ENCODE measurements at regions not wholly inside any gene's neighbourhood (a gene's known extent, or its start where the extent isn't known, plus 50 kb on each side); places are given as distances from the start of the nearest gene placed in this dataset.

DNA sequence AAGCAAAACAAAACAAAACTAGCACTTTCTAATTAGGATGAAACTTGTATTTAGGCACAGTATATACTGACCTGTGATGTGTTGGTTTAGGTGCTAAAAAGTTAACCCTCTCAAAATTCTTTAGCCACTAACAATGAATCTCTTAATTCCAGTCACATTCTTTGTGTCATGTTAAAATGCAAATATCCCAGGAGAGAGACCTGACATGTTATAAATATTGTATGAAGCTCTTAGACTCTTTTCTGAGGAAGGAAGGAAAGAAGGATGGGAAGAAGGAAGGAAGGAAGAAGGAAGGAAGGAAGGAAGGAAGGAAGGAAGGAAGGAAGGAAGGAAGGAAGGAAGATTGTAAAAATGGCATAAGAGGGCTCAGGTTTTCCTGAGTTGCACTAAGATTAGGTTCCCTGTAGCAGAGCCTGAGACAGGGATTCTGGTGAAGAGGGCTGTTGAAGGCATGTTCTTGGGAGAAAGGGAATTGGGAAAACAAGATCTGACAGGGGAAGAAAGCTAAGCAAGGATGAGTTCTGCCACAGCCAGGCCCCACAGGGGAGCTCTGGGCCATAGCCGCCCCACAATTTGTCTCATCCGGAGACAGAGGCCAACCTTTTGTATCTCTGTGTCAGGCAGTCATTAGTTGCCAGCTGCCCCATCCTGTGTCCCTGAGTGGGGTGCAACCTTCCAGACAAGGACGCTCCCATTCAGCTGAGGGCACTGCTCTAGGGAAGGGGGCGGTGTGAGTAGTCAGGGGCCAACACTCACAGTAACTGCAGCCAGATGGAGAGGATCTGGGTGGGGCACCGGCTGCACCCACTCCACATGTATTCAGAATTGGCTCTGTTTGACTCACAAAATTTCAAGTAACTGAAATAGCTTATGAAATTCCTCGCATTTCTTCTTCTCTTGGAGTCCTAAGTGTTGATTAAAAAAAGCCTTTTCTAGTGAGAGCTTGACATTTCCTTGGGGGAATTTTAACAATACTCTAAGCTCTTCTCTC is 189.3 kb upstream of the ARG1 start:
- no peak for DNase-seq (ENCODE audit: low read depth, low spot score)

DNA sequence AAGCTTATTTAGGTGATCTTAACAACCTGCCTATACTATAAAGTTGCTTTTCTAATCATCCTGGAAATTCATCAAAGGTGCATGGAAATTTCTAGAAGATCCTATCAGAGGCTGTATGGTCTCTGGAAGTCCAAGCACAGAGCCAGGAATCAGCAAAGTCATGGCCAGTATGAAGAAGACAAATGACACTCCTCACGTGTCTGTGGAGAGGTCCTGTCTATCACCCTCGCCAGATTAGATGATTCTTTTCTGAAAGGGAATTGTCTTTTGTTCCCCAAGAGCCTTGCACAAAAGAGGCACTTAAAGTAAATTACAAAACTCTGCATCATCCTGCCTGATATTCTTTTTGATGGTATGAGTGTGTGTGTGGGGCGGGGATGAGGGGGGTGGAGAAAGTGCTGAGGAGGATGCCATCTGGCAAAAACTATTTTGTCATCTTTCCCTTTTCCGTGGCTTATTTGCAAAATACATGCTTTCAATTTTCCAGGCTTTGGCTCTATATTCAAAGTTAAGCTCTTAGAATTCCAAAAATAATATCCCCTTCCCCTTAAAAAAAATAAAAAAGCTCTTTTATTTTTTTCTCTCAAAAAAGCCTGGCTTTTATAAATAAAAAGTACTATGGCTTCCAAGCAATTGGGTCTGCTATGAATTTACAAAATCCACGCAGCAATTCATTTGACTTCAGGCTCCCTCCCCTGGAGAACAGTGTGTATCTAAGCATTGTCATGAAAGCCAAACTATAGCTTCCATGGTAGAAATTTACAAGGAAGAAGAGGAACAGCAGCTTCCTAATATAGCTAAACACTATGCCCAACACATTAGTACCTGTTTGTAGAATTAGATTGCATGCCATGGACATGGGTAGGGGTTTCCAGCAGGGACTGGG is 185.2 kb upstream of the ARG1 start:
- DNase-seq (ENCODE audit: low read depth, low spot score): no peak

DNA sequence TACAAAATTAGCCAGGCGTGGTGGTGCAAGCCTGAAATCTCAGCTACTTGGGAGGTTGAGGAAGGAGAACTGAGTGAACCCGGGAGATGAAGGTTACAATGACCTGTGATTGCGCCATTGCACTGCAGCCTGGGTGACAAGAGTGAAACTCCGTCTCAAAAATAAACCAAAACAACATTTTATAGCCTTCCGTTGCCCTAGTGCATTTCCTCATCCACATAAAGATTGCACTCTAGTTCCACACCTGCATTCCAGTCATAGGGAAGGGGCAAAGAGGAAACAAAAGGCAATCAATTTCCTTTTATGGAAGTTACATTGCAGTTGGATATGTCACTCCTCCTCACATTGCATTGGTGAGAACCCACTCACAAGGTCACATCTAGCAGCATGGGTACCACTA is 182.7 kb upstream of the ARG1 start:
- no peak for DNase-seq (ENCODE audit: low read depth, low spot score)

DNA sequence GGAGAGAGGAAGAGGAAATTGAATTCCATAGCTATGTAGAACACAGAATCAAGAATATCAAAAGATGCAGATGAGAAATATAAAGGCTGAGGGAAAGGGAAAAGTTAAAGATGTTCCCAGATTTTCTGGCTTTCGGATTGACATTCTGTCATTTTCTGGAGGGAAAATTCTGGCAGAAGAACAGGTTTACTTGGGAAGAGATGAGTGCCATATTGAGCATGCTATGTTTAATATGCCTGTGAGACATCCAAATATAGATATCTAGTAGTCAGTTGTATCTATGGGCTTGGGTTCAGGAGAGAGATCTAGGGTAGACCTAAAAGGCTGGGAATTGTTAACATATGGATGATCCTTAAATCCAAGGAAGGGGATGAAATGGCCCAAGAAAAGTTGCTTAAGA is 181.9 kb upstream of the ARG1 start:
- DNase-seq (ENCODE audit: low read depth, low spot score): no peak

DNA sequence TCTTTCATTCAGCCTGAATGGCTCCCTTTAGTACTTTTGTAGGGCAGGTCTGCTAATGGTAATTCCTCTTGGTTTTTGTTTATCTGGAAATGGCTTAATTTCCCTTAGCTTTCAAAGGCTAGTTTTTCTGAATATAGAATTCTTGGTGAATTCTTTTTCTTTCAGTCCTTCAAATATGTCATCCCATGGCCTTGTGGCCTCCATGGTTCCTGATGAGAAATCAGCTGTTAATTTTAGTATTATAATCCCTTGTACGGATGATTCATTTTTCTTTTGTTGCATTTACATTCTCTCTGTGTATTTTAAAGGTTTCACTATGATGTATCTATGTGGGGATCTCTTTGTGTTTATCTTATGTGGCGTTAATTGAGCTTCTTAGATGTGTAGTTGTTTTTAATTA is 179.6 kb upstream of the ARG1 start:
- DNase-seq (ENCODE audit: low read depth, low spot score): no peak

DNA sequence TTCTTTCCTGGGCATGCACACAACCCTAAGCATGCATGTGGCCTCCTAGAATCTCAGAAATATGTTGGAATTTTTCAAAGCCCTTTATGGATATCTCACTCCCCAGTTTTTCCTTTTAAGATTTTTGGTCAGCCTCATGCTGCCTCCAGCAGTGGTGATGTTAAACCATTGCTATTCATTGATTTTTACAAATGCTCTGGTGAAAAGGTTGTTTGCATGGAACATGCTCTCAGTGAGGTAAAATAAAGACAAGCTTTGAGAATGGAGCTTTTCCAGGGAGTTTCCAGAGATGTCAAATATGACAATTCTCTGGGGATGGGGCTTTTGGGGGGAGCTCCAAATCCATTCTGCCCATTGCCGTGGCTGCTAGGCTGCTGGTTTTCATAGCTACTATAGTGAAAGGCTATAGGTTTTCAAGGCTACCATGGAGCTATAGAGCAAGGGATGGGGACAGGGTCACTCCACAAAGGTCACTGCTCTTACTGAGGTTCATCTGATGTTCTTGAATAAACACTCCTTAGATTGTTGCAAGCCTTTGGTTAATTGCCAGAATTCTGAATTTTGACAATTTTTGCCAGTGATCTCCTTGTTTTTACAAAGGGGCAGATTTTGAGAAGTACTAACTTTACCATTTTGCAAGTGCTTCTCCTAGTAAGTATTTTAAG is 178.1 kb upstream of the ARG1 start:
- DNase-seq (ENCODE audit: low read depth, low spot score): no peak

DNA sequence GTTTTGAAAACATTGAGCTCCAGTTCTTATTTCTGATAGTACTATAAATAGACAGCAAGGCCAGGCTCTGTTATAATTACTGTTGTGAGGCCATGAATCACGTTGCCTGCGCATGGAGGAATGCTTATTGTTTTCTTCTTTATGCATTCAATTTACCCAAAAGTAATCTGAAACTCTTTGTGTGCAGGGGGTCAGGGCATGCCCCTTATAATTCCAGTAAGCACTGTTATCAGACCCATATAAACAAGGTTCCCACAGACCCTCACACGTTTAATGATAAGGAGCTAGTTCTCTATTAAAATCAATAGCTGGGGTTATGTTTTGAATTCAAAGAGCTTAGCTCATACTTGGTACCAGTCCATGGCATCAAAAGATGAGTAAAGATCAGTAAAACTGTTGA is 174.8 kb upstream of the ARG1 start:
- no peak for DNase-seq (ENCODE audit: low read depth, low spot score)

DNA sequence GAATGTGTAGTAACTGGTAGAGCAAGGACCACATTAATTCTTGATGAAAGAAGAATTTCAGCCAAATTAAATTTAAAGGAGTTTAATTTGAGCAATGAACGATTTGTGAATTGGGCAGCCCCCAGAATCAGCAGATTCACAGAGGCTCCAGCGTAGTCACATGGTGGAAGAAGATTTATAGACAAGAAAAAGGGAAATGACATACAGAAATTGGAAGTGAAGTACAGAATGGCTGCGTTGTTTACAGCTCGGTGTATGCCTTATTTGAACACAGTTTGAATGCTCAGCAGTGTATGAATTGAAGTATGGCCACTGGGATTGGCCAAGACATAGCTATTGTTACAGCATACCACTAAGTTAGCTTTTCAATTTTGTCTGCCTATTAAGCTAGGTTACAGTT is 173.6 kb upstream of the ARG1 start:
- no peak for DNase-seq (ENCODE audit: low read depth, low spot score)

DNA sequence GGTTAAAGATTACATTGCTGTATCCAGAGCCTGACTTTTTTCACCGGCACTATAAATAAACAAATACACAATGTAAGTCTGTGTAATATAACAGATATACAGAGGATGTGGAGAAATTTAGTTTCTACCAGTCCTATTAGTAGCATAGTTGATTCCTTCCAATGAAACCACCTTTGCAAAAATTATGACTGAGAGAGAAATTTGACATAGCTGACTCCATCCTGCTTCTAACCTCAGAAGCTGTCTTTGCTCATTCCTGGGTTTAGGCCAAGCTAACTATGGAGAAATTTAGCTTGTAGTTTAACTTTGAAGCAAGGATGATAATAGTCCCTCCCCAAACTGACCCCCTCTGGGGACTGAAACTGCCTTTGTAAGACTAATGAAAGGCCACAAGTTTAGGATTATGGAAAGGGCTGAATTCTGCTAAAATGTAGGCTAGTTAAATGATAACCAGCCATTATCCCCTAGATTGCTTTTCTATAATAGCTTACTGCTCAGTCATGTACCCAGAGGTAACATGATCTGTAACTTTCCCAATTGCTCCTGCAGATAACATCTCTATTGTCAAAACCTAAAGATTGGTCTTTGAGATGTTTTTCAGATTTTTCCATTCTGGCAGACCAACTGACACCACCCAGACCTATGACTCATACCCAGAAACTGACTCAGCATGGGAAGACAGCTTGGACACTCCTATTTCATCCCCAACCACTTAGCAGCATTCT is 172.8 kb upstream of the ARG1 start:
- DNase-seq (ENCODE audit: low read depth, low spot score): no peak

DNA sequence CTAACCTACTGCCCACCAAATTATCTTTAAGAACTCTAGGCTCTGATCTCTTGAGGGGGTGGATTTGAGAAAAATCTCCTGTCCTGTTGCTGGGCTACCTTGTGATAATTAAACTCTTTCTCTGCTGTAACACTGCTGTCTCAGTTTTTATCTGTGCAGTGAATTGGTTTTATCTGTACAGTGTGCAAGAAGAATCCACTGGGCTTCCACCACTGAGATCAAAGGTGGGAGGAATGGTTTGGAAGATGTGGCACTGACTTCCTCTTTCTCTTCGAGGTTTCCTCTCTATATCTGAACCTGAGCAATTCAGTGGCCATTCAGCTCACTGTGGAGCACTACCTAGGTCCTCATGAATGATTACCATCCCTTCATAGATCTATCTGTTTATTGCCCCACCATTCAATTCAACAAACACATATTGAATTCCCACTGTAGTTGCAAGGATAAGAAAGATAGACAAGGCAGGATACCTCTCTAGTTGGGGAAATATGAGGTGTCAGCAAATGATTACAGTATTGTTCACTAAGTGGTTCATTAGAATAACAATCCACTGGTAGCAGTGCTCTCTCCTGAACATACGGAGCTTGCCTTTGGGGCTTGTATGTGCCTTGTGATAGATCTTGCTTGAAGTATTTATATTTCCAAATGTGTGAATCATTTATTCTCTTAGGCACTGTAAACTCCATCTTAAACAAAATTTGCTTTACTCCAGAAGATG is 172.1 kb upstream of the ARG1 start:
- no peak for DNase-seq (ENCODE audit: low read depth, low spot score)

DNA sequence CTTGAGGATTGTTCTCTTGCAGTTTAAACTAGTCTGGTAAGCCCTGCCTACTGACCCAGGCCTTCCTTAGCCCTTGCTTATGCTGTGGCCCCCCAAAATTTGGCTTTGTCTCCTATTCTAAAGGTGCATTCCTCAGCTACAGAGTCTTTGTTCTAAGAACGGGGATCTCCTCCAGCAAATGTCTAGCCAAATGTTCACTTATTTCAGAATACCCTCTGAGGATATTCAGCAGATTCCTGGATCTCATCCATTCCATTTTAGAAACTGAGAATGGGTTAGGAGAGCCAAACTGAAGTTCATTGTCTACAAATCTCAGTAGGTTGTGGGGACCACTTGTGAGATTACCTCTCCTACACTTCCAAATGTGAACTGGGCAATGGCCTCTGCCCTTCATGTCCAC is 164.2 kb upstream of the ARG1 start:
- DNase-seq (ENCODE audit: low read depth, low spot score): no peak

DNA sequence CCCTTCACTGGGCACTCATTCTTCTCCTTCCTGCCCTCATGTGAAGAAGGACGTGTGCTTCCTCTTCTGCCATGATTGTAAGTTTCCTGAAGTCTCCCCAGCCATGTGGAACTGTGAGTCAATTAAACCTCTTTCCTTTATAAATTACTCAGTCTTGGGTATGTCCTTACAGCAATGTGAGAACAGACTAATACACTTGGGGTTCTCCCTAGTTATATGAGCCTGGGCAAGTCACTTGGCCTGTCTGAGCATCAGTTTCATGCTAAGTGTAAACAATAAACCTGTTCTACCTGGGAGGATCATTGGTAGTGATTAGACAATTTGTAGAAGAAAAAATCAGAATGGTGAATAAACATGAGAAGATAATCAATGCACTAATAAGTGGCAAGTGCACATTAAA is 162.2 kb upstream of the ARG1 start:
- no peak for DNase-seq (ENCODE audit: low read depth, low spot score)

DNA sequence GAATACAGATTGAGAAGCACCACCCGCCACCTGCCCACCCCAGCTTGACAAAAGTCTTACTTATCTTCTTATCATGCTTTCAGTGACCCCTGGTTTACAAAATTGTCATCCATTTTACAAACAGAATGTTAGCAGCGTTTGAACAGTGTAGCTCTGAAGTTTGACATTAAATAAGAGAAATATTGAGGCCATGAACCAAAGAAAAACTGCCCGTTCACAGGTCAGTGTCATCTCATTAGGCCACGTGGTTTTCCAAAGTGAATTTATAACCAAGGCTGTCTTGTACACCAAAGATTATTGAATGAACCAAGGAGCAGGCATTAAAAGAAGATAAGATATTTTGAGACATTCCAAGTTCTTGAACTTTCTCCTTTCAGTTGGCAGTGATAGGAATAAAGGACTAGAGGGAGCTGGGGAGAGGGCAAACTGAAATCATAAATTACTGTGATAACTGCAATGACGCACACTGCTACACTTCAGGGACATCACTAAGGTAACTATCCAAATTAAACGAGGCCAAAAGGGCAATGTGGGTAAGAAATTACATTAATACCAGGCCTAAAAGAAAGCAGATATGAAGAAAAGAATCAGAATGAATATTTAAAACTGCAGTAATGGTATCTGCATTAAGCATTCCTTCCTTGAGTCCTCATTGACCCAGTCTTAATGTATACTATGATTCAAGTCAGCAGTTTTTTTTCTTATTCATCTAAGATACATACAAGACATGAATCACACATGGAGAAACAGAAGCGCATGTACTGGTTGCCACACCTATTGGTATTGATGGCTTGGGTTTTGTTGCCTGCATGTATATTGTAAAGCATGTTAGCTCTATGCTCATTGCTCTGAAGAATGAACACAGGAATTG is 159.8 kb upstream of the ARG1 start:
- DNase-seq (ENCODE audit: low read depth, low spot score): no peak

DNA sequence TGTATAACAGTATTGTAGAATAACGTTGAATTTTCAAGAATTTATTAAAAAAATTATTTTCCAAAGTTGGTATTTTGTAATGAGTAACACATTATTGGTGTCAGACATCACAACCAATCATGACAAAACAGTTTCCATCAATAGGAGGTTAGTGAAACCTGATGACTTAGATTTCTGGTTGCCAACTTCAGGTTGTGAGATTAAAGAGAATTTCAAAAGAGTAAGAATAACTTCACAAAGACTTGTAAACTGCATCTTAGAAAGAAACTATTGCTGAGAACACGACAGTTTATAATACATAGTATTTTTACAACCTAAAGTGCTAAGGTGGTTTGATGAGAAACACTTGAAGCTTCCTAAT is 159.2 kb upstream of the ARG1 start:
- DNase-seq (ENCODE audit: low read depth, low spot score): no peak

DNA sequence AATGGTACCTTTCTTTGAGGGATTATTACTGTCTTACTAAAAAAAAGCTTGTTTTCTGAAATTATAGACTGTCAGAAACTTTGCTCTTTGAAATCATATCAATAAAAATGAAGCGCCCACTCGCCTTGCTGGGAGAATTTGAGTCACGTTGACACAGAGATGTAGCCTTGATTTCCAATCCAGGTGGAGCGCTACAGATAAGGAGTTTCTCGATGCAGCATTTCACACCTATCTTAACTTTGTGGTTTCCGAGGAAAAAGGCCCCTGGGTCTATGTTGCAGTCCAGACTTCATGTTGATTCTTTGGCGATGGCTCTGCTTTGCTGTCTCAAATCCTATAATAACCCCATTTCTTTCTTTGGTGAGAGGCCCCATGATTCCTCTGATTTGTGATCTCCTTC is 158.1 kb upstream of the ARG1 start:
- no peak for DNase-seq (ENCODE audit: low read depth, low spot score)

DNA sequence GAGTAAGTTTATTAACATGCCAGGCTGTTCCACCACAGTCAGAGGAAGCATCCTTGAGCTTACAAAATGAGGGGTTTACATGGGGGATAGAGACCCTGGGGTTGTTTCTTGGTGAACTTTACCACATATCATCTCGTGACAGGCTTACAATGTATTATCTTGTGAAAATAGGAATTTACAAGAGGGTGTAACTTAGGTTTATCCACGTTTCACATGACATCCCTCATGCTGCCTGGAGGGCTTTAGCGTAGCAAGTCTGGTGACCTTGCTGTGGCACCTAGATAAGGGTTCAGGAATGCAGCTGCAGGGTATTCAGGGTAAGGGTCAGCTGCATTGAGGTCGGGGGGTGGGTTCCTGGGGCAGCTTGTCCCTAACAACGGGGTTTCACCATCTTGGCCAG is 154.6 kb upstream of the ARG1 start:
- DNase-seq (ENCODE audit: low read depth, low spot score): no peak

DNA sequence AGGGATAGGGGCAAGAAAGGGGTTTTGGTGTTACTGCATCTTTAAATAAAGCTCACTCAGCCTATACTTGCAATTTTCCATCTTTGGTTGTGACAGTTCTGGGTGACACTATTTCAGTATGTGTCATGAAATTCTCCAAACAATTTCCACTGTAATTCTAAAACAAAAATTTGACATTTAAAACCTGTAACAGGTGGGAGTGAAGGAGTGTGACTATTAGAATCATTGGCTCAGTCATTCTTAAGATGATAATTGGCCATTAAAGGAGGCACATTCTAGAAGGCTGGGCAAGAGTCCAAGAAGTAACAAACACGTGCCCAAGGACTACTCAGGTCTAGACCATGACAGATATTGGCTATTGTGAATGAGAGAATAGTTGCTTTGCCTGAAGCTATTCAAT is 153.3 kb upstream of the ARG1 start:
- DNase-seq (ENCODE audit: low read depth, low spot score): no peak

DNA sequence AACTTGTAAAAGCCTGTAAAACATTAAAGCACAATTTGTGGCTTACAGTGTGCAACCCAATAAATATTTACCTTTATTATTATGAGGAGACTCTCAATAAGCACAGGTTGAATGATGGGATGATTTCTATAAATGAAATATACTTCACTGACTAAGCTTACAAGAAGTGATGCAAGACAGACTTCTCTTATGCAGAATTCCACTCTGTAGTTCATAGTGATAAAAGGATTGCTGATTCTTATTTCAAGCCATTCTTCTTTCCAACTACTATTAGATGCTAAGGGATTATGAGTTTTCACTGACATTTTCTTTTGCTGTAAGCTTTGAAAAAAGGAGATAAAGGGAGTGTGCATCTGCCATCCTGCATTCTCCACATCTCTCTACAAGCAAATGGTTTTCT is 149.0 kb upstream of the ARG1 start:
- DNase-seq (ENCODE audit: low read depth, low spot score): no peak

DNA sequence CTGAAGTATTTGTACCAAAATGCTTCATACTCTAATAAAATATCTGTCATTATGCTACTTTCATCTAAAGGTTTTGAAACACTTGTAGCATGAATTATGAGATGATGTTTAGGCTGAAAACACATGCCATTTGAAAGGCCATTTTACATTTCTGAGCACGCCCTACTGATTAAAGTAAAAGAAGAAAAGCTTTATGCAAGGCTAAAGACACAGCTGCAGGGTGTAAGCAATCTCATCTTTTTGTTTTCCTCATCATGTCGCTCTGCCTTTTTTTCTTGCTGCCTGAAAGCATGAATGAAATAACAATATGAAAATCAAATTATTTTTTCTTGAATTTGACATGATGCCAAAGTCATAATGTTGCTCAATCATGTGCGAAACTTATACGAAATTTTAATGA is 148.6 kb upstream of the ARG1 start:
- DNase-seq (ENCODE audit: low read depth, low spot score): no peak
